ENCODE measurements at regions not wholly inside any gene's neighbourhood (a gene's known extent, or its start where the extent isn't known, plus 50 kb on each side); places are given as distances from the start of the nearest gene placed in this dataset.

DNA sequence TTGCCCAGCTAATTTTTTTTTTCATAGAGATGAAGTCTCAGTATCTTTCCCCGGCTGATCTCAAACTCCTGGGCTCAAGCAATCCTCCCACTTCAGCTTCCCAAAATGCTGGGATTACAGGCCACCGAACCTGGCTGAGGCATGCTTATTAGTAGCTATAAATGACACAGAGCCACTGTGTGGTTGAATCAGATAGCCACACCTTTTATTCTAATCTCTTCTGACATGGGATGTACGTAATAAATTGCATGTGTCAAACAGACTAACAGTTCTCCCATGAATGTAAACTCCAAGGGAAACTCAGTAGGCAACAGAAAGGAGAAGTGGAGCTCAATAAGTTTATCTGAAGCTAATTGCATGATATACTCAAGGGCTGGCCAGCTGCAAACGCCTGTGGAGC is 139.8 kb upstream of the VCX3A start:
- TF ChIP-seq ZNF302 (tag by site-specific recombination; IDR thresholded peaks at IDR 0.05; ENCODE audit: low read depth) (no peak), ZNF311 (tag by site-specific recombination; IDR thresholded peaks at IDR 0.05; ENCODE audit: borderline replicate concordance) (no peak)
